ENCODE measurements at regions not wholly inside any gene's neighbourhood (a gene's known extent, or its start where the extent isn't known, plus 50 kb on each side); places are given as distances from the start of the nearest gene placed in this dataset.

DNA sequence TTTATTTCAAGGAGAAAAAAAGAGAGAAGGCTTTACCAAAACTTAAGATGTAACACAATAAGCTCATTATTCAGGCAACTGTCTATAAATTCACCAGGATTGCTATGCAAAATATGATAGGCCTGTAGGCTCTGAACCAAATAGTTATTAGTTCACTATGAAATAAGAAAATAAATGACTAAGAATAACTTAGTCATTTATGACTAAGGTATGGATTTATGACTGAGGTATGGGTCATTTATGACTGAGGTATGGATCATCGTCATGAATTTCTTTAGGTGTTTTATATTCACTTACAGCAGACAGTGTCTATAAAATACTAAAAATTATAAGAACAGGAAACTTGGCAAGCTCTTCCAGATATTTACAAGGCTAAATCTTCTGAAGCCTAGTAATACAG, 52.1 kb upstream of the SNX9 start:
- H3K9me3 Mint-ChIP-seq, result peaks cover 3% of the 10 kb centered on the region
- H3K27ac Mint-ChIP-seq, result no peak overlapping the region
- H3K27me3 Mint-ChIP-seq (ENCODE audit: low read depth), result peaks cover 58% of the 10 kb centered on the region
- H3K36me3 Mint-ChIP-seq (ENCODE audit: low read depth), result no peaks in the 10 kb centered on the region
- peaks cover 12% of the 10 kb centered on the region for H3K4me1 Mint-ChIP-seq (ENCODE audit: low read depth)
- DNase-seq (ENCODE audit: low spot score), result no peak
- no peak overlapping the region for H3K4me3 Mint-ChIP-seq

DNA sequence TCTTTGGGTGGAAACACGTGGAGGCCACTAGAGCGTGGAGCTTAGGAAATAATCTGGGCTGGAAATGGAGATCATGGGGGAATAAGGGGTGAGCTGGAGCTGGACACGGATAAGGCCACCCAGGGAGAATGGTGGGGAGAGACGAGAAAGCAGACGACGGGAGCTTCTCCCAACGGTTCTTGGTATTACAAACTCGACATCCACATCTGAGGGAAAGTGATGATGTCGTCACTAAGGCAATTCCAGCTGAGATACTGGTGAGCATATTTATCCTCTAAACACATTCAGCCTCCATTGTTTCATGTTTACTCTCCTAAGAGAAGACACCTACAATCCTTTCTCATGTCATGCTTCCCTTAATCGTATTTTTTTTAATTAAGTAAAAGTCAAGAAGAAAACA, 50.2 kb upstream of the SNX9 start:
- peaks cover 10% of the 10 kb centered on the region for H3K4me1 Mint-ChIP-seq (ENCODE audit: low read depth)

More for the DNA sequence above, 50.2 kb upstream of the SNX9 start:
- Mint-ChIP-seq H3K27ac (no peak overlapping the region), H3K4me3 (no peak overlapping the region), H3K36me3 (ENCODE audit: low read depth) (no peaks in the 10 kb centered on the region), H3K9me3 (peaks cover 3% of the 10 kb centered on the region), H3K27me3 (ENCODE audit: low read depth) (peaks cover 52% of the 10 kb centered on the region)
- DNase-seq (ENCODE audit: low spot score), result no peak

All from T-helper 2 cell treated with Interferon-gamma antibody and Interleukin-4, amounts not matched to agents 5 μg/mL and 100 μg/mL, for 36 hours (primary cell).